Endothelial cell of umbilical vein (primary cell): ENCODE measurements at regions not wholly inside any gene's neighbourhood (a gene's known extent, or its start where the extent isn't known, plus 50 kb on each side); places are given as distances from the start of the nearest gene placed in this dataset.

Source experiments
- CTCF ChIP-seq, 2 donors: IDR thresholded peaks; 1 replicate in 1 of 2; 2 replicates in 1 of 2; pipeline ENCODE4 v1.5.1; 2011; ENCODE audit warnings: low read length in 2 of 2, mild to moderate bottlenecking in 2 of 2, moderate library complexity in 2 of 2, control low read depth in 1 of 2, inconsistent platforms in 1 of 2, low read depth in 1 of 2; ENCODE audit not compliant: insufficient read depth in 1 of 2; ENCODE audit errors: extremely low read depth in 1 of 2
- EZH2 ChIP-seq: IDR thresholded peaks from 2 replicates; pipeline ENCODE4 v1.6.1; 2012; ENCODE audit warnings: borderline replicate concordance, low read depth, mild to moderate bottlenecking, moderate library complexity, low read length, inconsistent platforms; ENCODE audit not compliant: severe bottlenecking
- GATA2 ChIP-seq: IDR thresholded peaks from 2 replicates; pipeline ENCODE4 v1.7.0; 2011; ENCODE audit warnings: low read depth, mild to moderate bottlenecking, moderate library complexity, mixed read lengths, low read length; ENCODE audit not compliant: insufficient read length, insufficient read depth
- MAX ChIP-seq: IDR thresholded peaks from 2 replicates; pipeline ENCODE4 v1.6.1; 2011; ENCODE audit not compliant: insufficient read depth, insufficient read length
- MYC ChIP-seq: IDR thresholded peaks from one replicate; pipeline ENCODE4 v1.6.1; 2011; ENCODE audit warnings: mild to moderate bottlenecking, low read depth, low read length
- POLR2A ChIP-seq: IDR thresholded peaks from 2 replicates; pipeline ENCODE4 v1.6.1; 2012; ENCODE audit warnings: low read depth, mild to moderate bottlenecking, control low read depth, low read length
- POLR2AphosphoS5 ChIP-seq: IDR thresholded peaks from 2 replicates; pipeline ENCODE4 v1.6.1; 2012; ENCODE audit warnings: low read depth, mild to moderate bottlenecking, control low read depth, low read length, moderate library complexity; ENCODE audit not compliant: insufficient read depth

GRCh38 chr19:34034318-34034846, 137.9 kb upstream of the LSM14A start:
- TF ChIP-seq MYC (no peak), CTCF (IDR thresholded peaks at IDR 0.05; ENCODE audit: extremely low read depth in 1 of 2, insufficient read depth in 1 of 2, low read depth in 1 of 2, low read length in 2 of 2) (no peak), POLR2A (no peak), MAX (no peak), POLR2AphosphoS5 (no peak), EZH2 (no peak), GATA2 (no peak)
